Endothelial cell of umbilical vein (primary cell): ENCODE measurements at regions not wholly inside any gene's neighbourhood (a gene's known extent, or its start where the extent isn't known, plus 50 kb on each side); places are given as distances from the start of the nearest gene placed in this dataset.

Source experiments
- BruUV-seq: library from RNA; stranded (reverse); fragments of 400-500 nt; replicated peaks from 2 replicates; lab custom pipeline; 2021; lab: Mats Ljungman, UMichigan
- CTCF ChIA-PET: fragments of 300-600, 350-600 bp; sonication (Branson Sonifier 250); formaldehyde crosslinking; loops from one replicate; lab custom pipeline; 2021; ENCODE audit warnings: antibody characterized with exemption, inconsistent platforms; lab: Charles Lee
- POLR2A ChIA-PET: fragments of 300-600, 350-600 bp; sonication (Branson Sonifier 250); formaldehyde crosslinking; loops from one replicate; lab custom pipeline; 2021; ENCODE audit warnings: antibody characterized with exemption, inconsistent platforms; lab: Charles Lee
- DNase-seq: peaks from one replicate; pipeline ENCODE4 v3.0.0-alpha.2; 2011; ENCODE audit warnings: low read depth, low spot score
- FAIRE-seq: peaks from 2 replicates; lab custom pipeline; 2011; peaks lifted over from hg19 to GRCh38; lab: Jason Lieb, UNC
- H2AFZ ChIP-seq: 2 replicates; pipeline ENCODE4 v1.6.0; 2012; ENCODE audit warnings: low read depth, low read length, control low read depth, inconsistent platforms
- H3K27ac ChIP-seq: 2 replicates; pipeline ENCODE4 v1.5.1; 2011; ENCODE audit warnings: low read depth, mild to moderate bottlenecking, control low read depth, low read length, moderate library complexity; ENCODE audit not compliant: insufficient read depth
- H3K27me3 ChIP-seq, 2 experiments: 2 replicates each; pipeline versions ENCODE4 v1.6.0 to v1.6.1; 2011; ENCODE audit warnings: low read length in 2 of 2, mixed read lengths in 1 of 2; ENCODE audit not compliant: control insufficient read depth in 2 of 2, insufficient read depth in 2 of 2
- H3K36me3 ChIP-seq, 2 experiments: 2 replicates in 1 of 2; 3 replicates in 1 of 2; pipeline ENCODE4 v1.5.1; 2011; ENCODE audit warnings: low read length in 2 of 2, mild to moderate bottlenecking in 1 of 2, moderate library complexity in 1 of 2; ENCODE audit not compliant: control insufficient read depth in 2 of 2, insufficient read depth in 2 of 2; ENCODE audit errors: extremely low read depth in 1 of 2
- H3K4me1 ChIP-seq: 3 replicates; pipeline ENCODE4 v1.5.1; 2011; ENCODE audit warnings: mild to moderate bottlenecking, low read length; ENCODE audit not compliant: control insufficient read depth, insufficient read depth; ENCODE audit errors: extremely low read depth
- H3K4me2 ChIP-seq: 2 replicates; pipeline ENCODE4 v1.6.1; 2011; ENCODE audit warnings: low read length, control low read depth, mixed read lengths; ENCODE audit not compliant: insufficient read depth
- H3K4me3 ChIP-seq, 3 experiments: fragments of 200-600 bp in 1 of 3; sonication (generic), shearing (Covaris generic) in 1 of 3; replicated peaks in 1 of 3; 2 replicates each; pipeline ENCODE4 v1.5.1; 2011 to 2016; ENCODE audit warnings: control low read depth in 3 of 3, low read length in 3 of 3, mild to moderate bottlenecking in 2 of 3, inconsistent platforms in 1 of 3, low read depth in 1 of 3, moderate library complexity in 1 of 3; ENCODE audit not compliant: insufficient read depth in 1 of 3
- H3K79me2 ChIP-seq: 2 replicates; pipeline ENCODE4 v1.6.0; 2012; ENCODE audit warnings: low read length, inconsistent platforms; ENCODE audit not compliant: control insufficient read depth, insufficient read depth
- H3K9ac ChIP-seq: replicated peaks from 2 replicates; pipeline ENCODE3; 2011; ENCODE audit warnings: low read length, control low read depth; ENCODE audit not compliant: insufficient read depth; ENCODE audit errors: extremely low read depth
- H3K9me1 ChIP-seq: replicated peaks from 3 replicates; pipeline ENCODE4 v1.6.0; 2011; ENCODE audit warnings: mild to moderate bottlenecking, low read length; ENCODE audit not compliant: control insufficient read depth, insufficient read depth; ENCODE audit errors: extremely low read depth
- H3K9me3 ChIP-seq: replicated peaks from 2 replicates; pipeline ENCODE4 v1.5.1; 2012; ENCODE audit warnings: low read length, inconsistent platforms; ENCODE audit not compliant: control insufficient read depth, insufficient read depth
- H4K20me1 ChIP-seq: replicated peaks from 2 replicates; pipeline ENCODE3; 2011; ENCODE audit warnings: mild to moderate bottlenecking, low read length; ENCODE audit not compliant: control insufficient read depth, insufficient read depth; ENCODE audit errors: extremely low read depth
- EZH2 ChIP-seq: IDR thresholded peaks from 2 replicates; pipeline ENCODE4 v1.6.1; 2012; ENCODE audit warnings: borderline replicate concordance, low read depth, mild to moderate bottlenecking, moderate library complexity, low read length, inconsistent platforms; ENCODE audit not compliant: severe bottlenecking
- FOS ChIP-seq: IDR thresholded peaks from 2 replicates; pipeline ENCODE4 v1.6.1; 2011; ENCODE audit warnings: mild to moderate bottlenecking, low read length, moderate library complexity, borderline replicate concordance; ENCODE audit not compliant: insufficient read depth
- GATA2 ChIP-seq: IDR thresholded peaks from 2 replicates; pipeline ENCODE4 v1.7.0; 2011; ENCODE audit warnings: low read depth, mild to moderate bottlenecking, moderate library complexity, mixed read lengths, low read length; ENCODE audit not compliant: insufficient read length, insufficient read depth
- JUN ChIP-seq: IDR thresholded peaks from 2 replicates; pipeline ENCODE4 v1.6.1; 2011; ENCODE audit warnings: borderline replicate concordance, low read depth; ENCODE audit not compliant: insufficient read length, insufficient read depth
- MAX ChIP-seq: IDR thresholded peaks from 2 replicates; pipeline ENCODE4 v1.6.1; 2011; ENCODE audit not compliant: insufficient read depth, insufficient read length
- MYC ChIP-seq: IDR thresholded peaks from one replicate; pipeline ENCODE4 v1.6.1; 2011; ENCODE audit warnings: mild to moderate bottlenecking, low read depth, low read length
- POLR2A ChIP-seq: IDR thresholded peaks from 2 replicates; pipeline ENCODE4 v1.6.1; 2012; ENCODE audit warnings: low read depth, mild to moderate bottlenecking, control low read depth, low read length
- POLR2AphosphoS5 ChIP-seq: IDR thresholded peaks from 2 replicates; pipeline ENCODE4 v1.6.1; 2012; ENCODE audit warnings: low read depth, mild to moderate bottlenecking, control low read depth, low read length, moderate library complexity; ENCODE audit not compliant: insufficient read depth
- dilution Hi-C: fragments of 300-500 bp; cut with MboI; formaldehyde crosslinking; loops from one replicate; pipeline ENCODE4 v1.15.0; 2019; ENCODE audit warnings: low sequenced_read_pairs; ENCODE audit not compliant: extremely low pct_ligation_motif_present
- intact Hi-C: fragments of 100-400 bp; cut with micrococcal nuclease; formaldehyde crosslinking; loops from one replicate; pipeline ENCODE4 v1.10.0; 2022
- TF ChIP-seq, protein P1 (sequence below), 2 donors: IDR thresholded peaks; 1 replicate in 1 of 2; 2 replicates in 1 of 2; pipeline ENCODE4 v1.5.1; 2011; ENCODE audit warnings: low read length in 2 of 2, mild to moderate bottlenecking in 2 of 2, moderate library complexity in 2 of 2, control low read depth in 1 of 2, inconsistent platforms in 1 of 2, low read depth in 1 of 2; ENCODE audit not compliant: insufficient read depth in 1 of 2; ENCODE audit errors: extremely low read depth in 1 of 2

GRCh38 chr5:175148636-175149172 lies 295.3 kb downstream of the DRD1 start:
- no peaks in the 10 kb centered on the region for H3K79me2 ChIP-seq
- H3K4me3 ChIP-seq: no peak overlapping the region
- no peaks in the 10 kb centered on the region for H3K4me1 ChIP-seq
- no peaks in the 10 kb centered on the region for H3K36me3 ChIP-seq
- peaks cover 3% of the 10 kb centered on the region for H3K9me3 ChIP-seq
- FAIRE-seq (no peak), DNase-seq (no peak)
- TF ChIP-seq MYC: no peak
- TF ChIP-seq POLR2A: no peak
- no peak for TF ChIP-seq EZH2
- TF ChIP-seq GATA2: no peak
- no peak for TF ChIP-seq MAX
- TF ChIP-seq, protein P1, sequence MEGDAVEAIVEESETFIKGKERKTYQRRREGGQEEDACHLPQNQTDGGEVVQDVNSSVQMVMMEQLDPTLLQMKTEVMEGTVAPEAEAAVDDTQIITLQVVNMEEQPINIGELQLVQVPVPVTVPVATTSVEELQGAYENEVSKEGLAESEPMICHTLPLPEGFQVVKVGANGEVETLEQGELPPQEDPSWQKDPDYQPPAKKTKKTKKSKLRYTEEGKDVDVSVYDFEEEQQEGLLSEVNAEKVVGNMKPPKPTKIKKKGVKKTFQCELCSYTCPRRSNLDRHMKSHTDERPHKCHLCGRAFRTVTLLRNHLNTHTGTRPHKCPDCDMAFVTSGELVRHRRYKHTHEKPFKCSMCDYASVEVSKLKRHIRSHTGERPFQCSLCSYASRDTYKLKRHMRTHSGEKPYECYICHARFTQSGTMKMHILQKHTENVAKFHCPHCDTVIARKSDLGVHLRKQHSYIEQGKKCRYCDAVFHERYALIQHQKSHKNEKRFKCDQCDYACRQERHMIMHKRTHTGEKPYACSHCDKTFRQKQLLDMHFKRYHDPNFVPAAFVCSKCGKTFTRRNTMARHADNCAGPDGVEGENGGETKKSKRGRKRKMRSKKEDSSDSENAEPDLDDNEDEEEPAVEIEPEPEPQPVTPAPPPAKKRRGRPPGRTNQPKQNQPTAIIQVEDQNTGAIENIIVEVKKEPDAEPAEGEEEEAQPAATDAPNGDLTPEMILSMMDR (IDR thresholded peaks at IDR 0.05; ENCODE audit: extremely low read depth in 1 of 2, insufficient read depth in 1 of 2, low read depth in 1 of 2, low read length in 2 of 2): no peak
- no peak for TF ChIP-seq JUN
- TF ChIP-seq POLR2AphosphoS5: no peak
- TF ChIP-seq FOS: no peak
- no peak overlapping the region for H3K4me2 ChIP-seq
- no peaks in the 10 kb centered on the region for H4K20me1 ChIP-seq
- no peak overlapping the region for H3K9ac ChIP-seq
- dilution Hi-C loops (no loop called here), intact Hi-C loops (no loop called here)
- CTCF ChIA-PET: no interaction called here
- H3K27ac ChIP-seq: no peak overlapping the region
- H2AFZ ChIP-seq: no peak overlapping the region
- POLR2A ChIA-PET: no interaction called here
- H3K9me1 ChIP-seq: no peaks in the 10 kb centered on the region
- no peaks in the 10 kb centered on the region for H3K27me3 ChIP-seq
- BruUV-seq: no TSS peak
